H9 (cell line): ENCODE measurements at regions not wholly inside any gene's neighbourhood (a gene's known extent, or its start where the extent isn't known, plus 50 kb on each side); places are given as distances from the start of the nearest gene placed in this dataset.

Experiments
- DNase-seq: peaks from one replicate; pipeline ENCODE4 v3.0.0-alpha.2; 2017
- H2AFZ ChIP-seq: one replicate; pipeline ENCODE4 v1.6.1; 2013; ENCODE audit warnings: mild to moderate bottlenecking, low read length, control low read depth, moderate library complexity
- H2AK5ac ChIP-seq: 2 replicates; pipeline ENCODE4 v1.6.1; 2013; ENCODE audit warnings: low read length, control low read depth, mixed read lengths; ENCODE audit not compliant: insufficient read length
- H2BK120ac ChIP-seq: one replicate; pipeline ENCODE4 v1.6.1; 2013; ENCODE audit warnings: low read depth, mild to moderate bottlenecking, low read length, control low read depth, inconsistent platforms; ENCODE audit not compliant: poor library complexity, severe bottlenecking
- H2BK12ac ChIP-seq: 2 replicates; pipeline ENCODE4 v1.6.1; 2013; ENCODE audit warnings: low read length, control low read depth, mixed read lengths, low read depth; ENCODE audit not compliant: insufficient read length
- H2BK15ac ChIP-seq: 2 replicates; pipeline ENCODE4 v1.6.1; 2013; ENCODE audit warnings: low read depth, low read length, control low read depth
- H2BK20ac ChIP-seq: one replicate; pipeline ENCODE4 v1.6.1; 2013; ENCODE audit warnings: low read depth, mild to moderate bottlenecking, low read length, control low read depth, inconsistent platforms; ENCODE audit not compliant: poor library complexity, severe bottlenecking
- H2BK5ac ChIP-seq: 2 replicates; pipeline ENCODE4 v1.6.1; 2013; ENCODE audit warnings: low read length, control low read depth, mixed read lengths; ENCODE audit not compliant: insufficient read length
- H3K14ac ChIP-seq: 2 replicates; pipeline ENCODE4 v1.6.1; 2013; ENCODE audit warnings: low read length, control low read depth; ENCODE audit not compliant: insufficient read depth
- H3K18ac ChIP-seq: 2 replicates; pipeline ENCODE4 v1.6.1; 2013; ENCODE audit warnings: low read depth, mild to moderate bottlenecking, mixed read lengths, low read length, control low read depth; ENCODE audit not compliant: insufficient read length
- H3K23ac ChIP-seq: 2 replicates; pipeline ENCODE4 v1.6.1; 2013; ENCODE audit warnings: low read length, control low read depth, mixed read lengths, low read depth; ENCODE audit not compliant: insufficient read length
- H3K23me2 ChIP-seq: 2 replicates; pipeline ENCODE4 v1.6.1; 2013; ENCODE audit warnings: low read depth, mild to moderate bottlenecking, mixed read lengths, low read length, control low read depth; ENCODE audit not compliant: insufficient read length, poor library complexity, severe bottlenecking
- H3K27ac ChIP-seq: 2 replicates; pipeline ENCODE4 v1.5.1; 2013; ENCODE audit warnings: low read length, control low read depth, mixed read lengths, low read depth; ENCODE audit not compliant: insufficient read length
- H3K27me3 ChIP-seq: 2 replicates; pipeline ENCODE4 v1.6.1; 2013; ENCODE audit warnings: low read length, control low read depth, inconsistent platforms; ENCODE audit not compliant: insufficient read depth
- H3K4ac ChIP-seq: 2 replicates; pipeline ENCODE4 v1.6.1; 2013; ENCODE audit warnings: low read depth, mild to moderate bottlenecking, control low read depth, inconsistent platforms, low read length, moderate library complexity
- H3K4me1 ChIP-seq: 2 replicates; pipeline ENCODE4 v1.6.1; 2013; ENCODE audit warnings: low read length, control low read depth, inconsistent platforms; ENCODE audit not compliant: insufficient read depth
- H3K4me2 ChIP-seq: 2 replicates; pipeline ENCODE4 v1.6.1; 2013; ENCODE audit warnings: low read length, control low read depth, mixed read lengths; ENCODE audit not compliant: insufficient read length, insufficient read depth
- H3K56ac ChIP-seq: 2 replicates; pipeline ENCODE4 v1.6.1; 2013; ENCODE audit warnings: low read depth, mild to moderate bottlenecking, mixed read lengths, low read length, control low read depth; ENCODE audit not compliant: insufficient read length
- H3K79me1 ChIP-seq: 2 replicates; pipeline ENCODE4 v1.6.1; 2013; ENCODE audit warnings: low read depth, mild to moderate bottlenecking, moderate library complexity, low read length, control low read depth, inconsistent platforms; ENCODE audit not compliant: insufficient read depth, poor library complexity, severe bottlenecking
- H3K79me2 ChIP-seq: 2 replicates; pipeline ENCODE4 v1.6.1; 2013; ENCODE audit warnings: low read length, control low read depth, inconsistent platforms; ENCODE audit not compliant: insufficient read depth
- H3K9ac ChIP-seq: 2 replicates; pipeline ENCODE4 v1.6.1; 2013; ENCODE audit warnings: low read length, control low read depth, mixed read lengths; ENCODE audit not compliant: insufficient read length; ENCODE audit errors: extremely low read depth
- H3K9me3 ChIP-seq: one replicate; pipeline ENCODE4 v1.6.1; 2013; ENCODE audit warnings: low read depth, low read length, inconsistent platforms; ENCODE audit not compliant: control insufficient read depth
- H3T11ph ChIP-seq: one replicate; pipeline ENCODE4 v1.6.1; 2013; ENCODE audit warnings: mild to moderate bottlenecking, low read length, control low read depth, inconsistent platforms
- H4K20me1 ChIP-seq: one replicate; pipeline ENCODE4 v1.6.1; 2013; ENCODE audit not compliant: control insufficient read depth, insufficient read length, insufficient read depth
- H4K5ac ChIP-seq: 2 replicates; pipeline ENCODE4 v1.6.1; 2013; ENCODE audit warnings: low read depth, mild to moderate bottlenecking, mixed read lengths, low read length, control low read depth; ENCODE audit not compliant: insufficient read length
- H4K8ac ChIP-seq: replicated peaks from 2 replicates; pipeline ENCODE4 v1.6.1; 2013; ENCODE audit warnings: low read length, control low read depth, mixed read lengths, low read depth; ENCODE audit not compliant: insufficient read length
- H4K91ac ChIP-seq: 2 replicates; pipeline ENCODE4 v1.6.1; 2013; ENCODE audit warnings: low read depth, mild to moderate bottlenecking, moderate library complexity, mixed read lengths, low read length, control low read depth; ENCODE audit not compliant: insufficient read length
- H3K27ac Mint-ChIP-seq, 3 experiments: 2 replicates in 2 of 3; 3 replicates in 1 of 3; pipeline ENCODE4 v1.8.0; 2020 to 2021; ENCODE audit warnings: mixed read lengths in 3 of 3, mild to moderate bottlenecking in 1 of 3, moderate library complexity in 1 of 3
- H3K27me3 Mint-ChIP-seq: 2 replicates; pipeline ENCODE4 v1.8.0; 2021; ENCODE audit warnings: low read depth, mild to moderate bottlenecking, moderate library complexity, mixed read lengths
- H3K36me3 Mint-ChIP-seq, 3 experiments: 2 replicates in 2 of 3; 3 replicates in 1 of 3; pipeline ENCODE4 v1.8.0; 2020 to 2021; ENCODE audit warnings: low read depth in 3 of 3, mixed read lengths in 3 of 3; ENCODE audit not compliant: insufficient read depth in 1 of 3
- H3K4me1 Mint-ChIP-seq, 2 experiments: 2 replicates each; pipeline ENCODE4 v1.8.0; 2020; ENCODE audit warnings: mixed read lengths in 2 of 2
- H3K4me3 Mint-ChIP-seq, 2 experiments: 2 replicates in 1 of 2; 3 replicates in 1 of 2; pipeline ENCODE4 v1.8.0; 2020 to 2021; ENCODE audit warnings: mild to moderate bottlenecking in 2 of 2, mixed read lengths in 2 of 2, moderate library complexity in 1 of 2
- H3K9me3 Mint-ChIP-seq, 2 experiments: 2 replicates in 1 of 2; 3 replicates in 1 of 2; pipeline ENCODE4 v1.8.0; 2020; ENCODE audit warnings: mild to moderate bottlenecking in 2 of 2, mixed read lengths in 2 of 2, moderate library complexity in 1 of 2
- WGBS: extraction: QIAGEN DNeasy Blood & Tissue Kit; methylation state at CpG from one replicate; pipeline ENCODE4 v1.1.7; 2013; ENCODE audit warnings: missing lambda C conversion rate, low lambda C conversion rate, mixed read lengths; ENCODE audit not compliant: insufficient read length; ENCODE audit errors: extremely low coverage; 5-methylcytosine and 5-hydroxymethylcytosine counted together
- TF ChIP-seq, protein P1 (sequence below): fragments of 200-600 bp; sonication (generic); conservative IDR thresholded peaks from 3 replicates; pipeline ENCODE4 v1.8.0; 2021; ENCODE audit warnings: antibody characterized with exemption, mild to moderate bottlenecking

DNA sequence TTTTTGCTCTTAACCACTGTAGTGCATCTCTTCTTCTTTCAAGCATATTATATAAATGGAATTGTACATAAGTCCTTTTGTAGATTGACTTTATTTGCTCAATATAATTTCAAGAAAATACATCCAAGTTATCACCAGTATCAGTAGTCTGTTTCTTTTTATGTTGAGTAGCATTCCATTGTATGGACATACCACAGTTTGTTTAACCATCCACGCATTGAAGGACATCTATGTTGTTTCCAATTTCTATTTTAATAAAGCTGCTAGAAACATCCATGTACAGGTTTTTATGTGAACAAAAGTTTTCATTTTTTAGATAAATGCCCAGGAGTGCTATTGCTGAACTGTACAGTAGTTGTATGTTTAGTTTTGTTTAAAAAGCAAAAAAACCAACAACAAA is 387.5 kb upstream of the SOX11 start:
- Histone ChIP-seq H4K91ac (no peak overlapping the region), H3K27me3 (no peaks in the 10 kb centered on the region), H3K4ac (no peak overlapping the region), H3K23me2 (no peaks in the 10 kb centered on the region), H3K18ac (no peak overlapping the region), H4K8ac (no peak overlapping the region), H2BK5ac (no peak overlapping the region), H3K9me3 (no peaks in the 10 kb centered on the region), H3K4me2 (no peak overlapping the region), H2BK20ac (no peak overlapping the region), H2AFZ (no peak overlapping the region), H3K23ac (no peak overlapping the region), H2AK5ac (no peak overlapping the region), H3K79me1 (no peaks in the 10 kb centered on the region), H2BK12ac (no peak overlapping the region), H4K5ac (no peak overlapping the region), H3K9ac (no peak overlapping the region), H2BK120ac (no peak overlapping the region), H2BK15ac (no peak overlapping the region), H3K4me1 (no peaks in the 10 kb centered on the region), H4K20me1 (no peaks in the 10 kb centered on the region), H3T11ph (no peak overlapping the region), H3K79me2 (no peaks in the 10 kb centered on the region), H3K14ac (no peak overlapping the region), H3K27ac (no peak overlapping the region), H3K56ac (no peak overlapping the region)
- H3K4me1 Mint-ChIP-seq, result no peaks in the 10 kb centered on the region
- H3K27ac Mint-ChIP-seq, result no peak overlapping the region
- no CpG with 5 or more reads among the region's 1 CpG for WGBS
- no peaks in the 10 kb centered on the region for H3K27me3 Mint-ChIP-seq
- no peak overlapping the region for H3K4me3 Mint-ChIP-seq
- H3K9me3 Mint-ChIP-seq, result peaks cover 9 to 11% of the 10 kb centered on the region in 2 experiments
- peaks cover 0 to 8% (median 2%) of the 10 kb centered on the region in 3 experiments; a peak in 3 of 7 replicates for H3K36me3 Mint-ChIP-seq
- no peak for DNase-seq
- TF ChIP-seq, protein P1, sequence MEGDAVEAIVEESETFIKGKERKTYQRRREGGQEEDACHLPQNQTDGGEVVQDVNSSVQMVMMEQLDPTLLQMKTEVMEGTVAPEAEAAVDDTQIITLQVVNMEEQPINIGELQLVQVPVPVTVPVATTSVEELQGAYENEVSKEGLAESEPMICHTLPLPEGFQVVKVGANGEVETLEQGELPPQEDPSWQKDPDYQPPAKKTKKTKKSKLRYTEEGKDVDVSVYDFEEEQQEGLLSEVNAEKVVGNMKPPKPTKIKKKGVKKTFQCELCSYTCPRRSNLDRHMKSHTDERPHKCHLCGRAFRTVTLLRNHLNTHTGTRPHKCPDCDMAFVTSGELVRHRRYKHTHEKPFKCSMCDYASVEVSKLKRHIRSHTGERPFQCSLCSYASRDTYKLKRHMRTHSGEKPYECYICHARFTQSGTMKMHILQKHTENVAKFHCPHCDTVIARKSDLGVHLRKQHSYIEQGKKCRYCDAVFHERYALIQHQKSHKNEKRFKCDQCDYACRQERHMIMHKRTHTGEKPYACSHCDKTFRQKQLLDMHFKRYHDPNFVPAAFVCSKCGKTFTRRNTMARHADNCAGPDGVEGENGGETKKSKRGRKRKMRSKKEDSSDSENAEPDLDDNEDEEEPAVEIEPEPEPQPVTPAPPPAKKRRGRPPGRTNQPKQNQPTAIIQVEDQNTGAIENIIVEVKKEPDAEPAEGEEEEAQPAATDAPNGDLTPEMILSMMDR, result no peak
